ENCODE measurements at regions not wholly inside any gene's neighbourhood (a gene's known extent, or its start where the extent isn't known, plus 50 kb on each side); places are given as distances from the start of the nearest gene placed in this dataset.
"Not testable (repeated sequence)": the region's sequence is repeated elsewhere in the genome, so short reads cannot be mapped to it uniquely, and the experiment has no call there.

- Histone ChIP-seq H3K9me2 (replicated peaks; ENCODE audit: insufficient read depth) (no peaks in the 10 kb centered on the region), H3K4me2 (no peak overlapping the region), H3K9me3 (ENCODE audit: low read depth) (no peaks in the 10 kb centered on the region), H3K27me3 (no peaks in the 10 kb centered on the region), H3K4me3 (no peak overlapping the region), H4K20me1 (ENCODE audit: insufficient read depth, poor library complexity, severe bottlenecking) (no peaks in the 10 kb centered on the region), H3K79me2 (no peaks in the 10 kb centered on the region), H2AFZ (no peak overlapping the region), H3K4me1 (ENCODE audit: insufficient read depth) (no peaks in the 10 kb centered on the region), H3K36me3 (replicated peaks; ENCODE audit: insufficient read depth, low read depth) (no peaks in the 10 kb centered on the region), H3K27ac (no peak overlapping the region)
- WGBS (ENCODE audit: low lambda C conversion rate, missing lambda C conversion rate) = 51% methylated on average over 3 of the region's 3 CpGs
- peak; percentile 21 for DNase-seq (ENCODE audit: low spot score)
- TF ChIP-seq CTCF (IDR thresholded peaks at IDR 0.05; ENCODE audit: poor library complexity) (peak; percentile 41), EZH2phosphoT487 (IDR thresholded peaks at IDR 0.05; ENCODE audit: low read depth, severe bottlenecking, unreplicated experiment) (no peak)
Measured at GRCh38 chr5:131005963-131006684, 158.9 kb downstream of the HINT1 start.

- H3K9me2 ChIP-seq (replicated peaks; ENCODE audit: insufficient read depth) = no peaks in the 10 kb centered on the region
- H4K20me1 ChIP-seq (ENCODE audit: insufficient read depth, poor library complexity, severe bottlenecking) = no peaks in the 10 kb centered on the region
- 78% methylated on average over 1 of the region's 1 CpG for WGBS (ENCODE audit: low lambda C conversion rate, missing lambda C conversion rate)
Measured at GRCh38 chr5:131001507-131001906, 163.5 kb downstream of the HINT1 start.

GRCh38 chr5:131000289-131000688 is 164.8 kb downstream of the HINT1 start:
- no peak for DNase-seq (ENCODE audit: low spot score)
- no peaks in the 10 kb centered on the region for H3K9me3 ChIP-seq (ENCODE audit: low read depth)
- H3K4me1 ChIP-seq (ENCODE audit: insufficient read depth) = no peaks in the 10 kb centered on the region
- H3K4me3 ChIP-seq = no peak overlapping the region
- no peak overlapping the region for H3K4me2 ChIP-seq
- no peaks in the 10 kb centered on the region for H3K27me3 ChIP-seq
- H3K27ac ChIP-seq = no peak overlapping the region
- no peaks in the 10 kb centered on the region for H4K20me1 ChIP-seq (ENCODE audit: insufficient read depth, poor library complexity, severe bottlenecking)
- no peaks in the 10 kb centered on the region for H3K36me3 ChIP-seq (replicated peaks; ENCODE audit: insufficient read depth, low read depth)
- no peaks in the 10 kb centered on the region for H3K9me2 ChIP-seq (replicated peaks; ENCODE audit: insufficient read depth)
- H2AFZ ChIP-seq = no peak overlapping the region
- no peaks in the 10 kb centered on the region for H3K79me2 ChIP-seq
- TF ChIP-seq EZH2 (IDR thresholded peaks at IDR 0.05; ENCODE audit: borderline replicate concordance) = no peak
- TF ChIP-seq CTCF (IDR thresholded peaks at IDR 0.05; ENCODE audit: poor library complexity) = no peak
- TF ChIP-seq EZH2phosphoT487 (IDR thresholded peaks at IDR 0.05; ENCODE audit: low read depth, severe bottlenecking, unreplicated experiment) = no peak

More at GRCh38 chr5:131001507-131001906, 163.5 kb downstream of the HINT1 start:
- TF ChIP-seq EZH2 (IDR thresholded peaks at IDR 0.05; ENCODE audit: borderline replicate concordance) (no peak), EZH2phosphoT487 (IDR thresholded peaks at IDR 0.05; ENCODE audit: low read depth, severe bottlenecking, unreplicated experiment) (no peak), CTCF (IDR thresholded peaks at IDR 0.05; ENCODE audit: poor library complexity) (no peak)
- H3K79me2 ChIP-seq = no peaks in the 10 kb centered on the region
- H3K36me3 ChIP-seq (replicated peaks; ENCODE audit: insufficient read depth, low read depth) = no peaks in the 10 kb centered on the region
- no peaks in the 10 kb centered on the region for H3K9me3 ChIP-seq (ENCODE audit: low read depth)
- no peak for DNase-seq (ENCODE audit: low spot score)
- H2AFZ ChIP-seq = no peak overlapping the region
- H3K27ac ChIP-seq = no peak overlapping the region
- H3K4me1 ChIP-seq (ENCODE audit: insufficient read depth) = no peaks in the 10 kb centered on the region
- no peak overlapping the region for H3K4me3 ChIP-seq
- H3K27me3 ChIP-seq = no peaks in the 10 kb centered on the region
- H3K4me2 ChIP-seq = no peak overlapping the region

- not testable (repeated sequence) for H3K79me2 ChIP-seq; DNase-seq (ENCODE audit: low spot score); H3K4me2 ChIP-seq; H3K9me2 ChIP-seq (replicated peaks; ENCODE audit: insufficient read depth); H3K27ac ChIP-seq; H4K20me1 ChIP-seq (ENCODE audit: insufficient read depth, poor library complexity, severe bottlenecking); H3K9me3 ChIP-seq (ENCODE audit: low read depth); H3K27me3 ChIP-seq; H3K4me3 ChIP-seq; H3K36me3 ChIP-seq (replicated peaks; ENCODE audit: insufficient read depth, low read depth); H3K4me1 ChIP-seq (ENCODE audit: insufficient read depth); H2AFZ ChIP-seq
Measured at GRCh38 chr5:130996720-130997119, 168.3 kb downstream of the HINT1 start.

All from hepatocyte (in vitro differentiated cells).